HCT116 (cell line): ENCODE measurements at regions not wholly inside any gene's neighbourhood (a gene's known extent, or its start where the extent isn't known, plus 50 kb on each side); places are given as distances from the start of the nearest gene placed in this dataset.

Experiments
- ATAC-seq: fragments of 200-7000 bp; cut with Tn5 transposase; 2 replicates; pipeline ENCODE4 v1.9.1; 2020; ENCODE audit warnings: mild to moderate bottlenecking, moderate library complexity
- BruUV-seq: library from RNA; stranded (reverse); fragments of 400-500 nt; replicated peaks from 2 replicates; lab custom pipeline; 2021; lab: Mats Ljungman, UMichigan
- CTCF ChIA-PET: fragments of 300-600 bp; sonication (Branson Sonifier 250); formaldehyde crosslinking; loops from one replicate; lab custom pipeline; 2021; ENCODE audit warnings: antibody characterized with exemption; lab: Charles Lee
- POLR2A ChIA-PET: fragments of 300-600, 350-600 bp; sonication (Branson Sonifier 250); formaldehyde crosslinking; loops from one replicate; lab custom pipeline; 2021; ENCODE audit warnings: antibody characterized with exemption; lab: Charles Lee
- RAD21 ChIA-PET, 2 experiments: fragments of 300-600 bp; sonication (Branson Sonifier 250); formaldehyde crosslinking; loops; one replicate each; lab custom pipeline; 2023; ENCODE audit warnings: low total read pairs in 2 of 2; ENCODE audit not compliant: uncharacterized antibody in 2 of 2, unreplicated experiment in 2 of 2, low non-redundant PET in 1 of 2; lab: Charles Lee
- DNase-seq: peaks from one replicate; pipeline ENCODE4 v3.0.0-alpha.2; 2010; ENCODE audit warnings: low read depth, low spot score
- H2AFZ ChIP-seq: fragments of 200-600 bp; shearing (Covaris generic), sonication (generic); 2 replicates; pipeline ENCODE4 v1.6.1; 2017; ENCODE audit warnings: low read depth, mixed run types, mixed read lengths, antibody characterized with exemption, low read length; ENCODE audit not compliant: poor library complexity, severe bottlenecking
- H3K27ac ChIP-seq: 2 replicates; pipeline ENCODE4 v1.5.1; 2012; ENCODE audit warnings: low read depth, low read length
- H3K27me3 ChIP-seq: fragments of 200-600 bp; sonication (generic); 2 replicates; pipeline ENCODE4 v1.6.1; 2016; ENCODE audit warnings: mixed run types, low read length, mixed read lengths; ENCODE audit not compliant: insufficient read depth
- H3K36me3 ChIP-seq, 2 experiments: fragments of 200-500 bp in 1 of 2; fragments of 200-600 bp in 1 of 2; sonication (Bioruptor generic) in 1 of 2; sonication (generic) in 1 of 2; 2 replicates each; pipeline versions ENCODE4 v1.5.1 to v1.6.1; 2014 to 2016; ENCODE audit warnings: low read length in 2 of 2, inconsistent platforms in 1 of 2, mixed read lengths in 1 of 2, mixed run types in 1 of 2; ENCODE audit not compliant: insufficient read depth in 2 of 2, control insufficient read depth in 1 of 2
- H3K4me1 ChIP-seq, 2 experiments: fragments of 200-600 bp in 1 of 2; sonication (generic) in 1 of 2; 2 replicates each; pipeline versions ENCODE4 v1.5.1 to v1.6.1; 2012 to 2017; ENCODE audit warnings: low read length in 2 of 2, inconsistent platforms in 1 of 2, mild to moderate bottlenecking in 1 of 2, mixed read lengths in 1 of 2, mixed run types in 1 of 2, moderate library complexity in 1 of 2; ENCODE audit not compliant: insufficient read depth in 2 of 2, control insufficient read depth in 1 of 2
- H3K4me2 ChIP-seq: fragments of 200-600 bp; sonication (generic); 2 replicates; pipeline ENCODE4 v1.6.1; 2017; ENCODE audit warnings: mixed run types, low read length, mixed read lengths
- H3K4me3 ChIP-seq, 2 experiments: fragments of 200-600 bp in 1 of 2; sonication (generic) in 1 of 2; replicated peaks in 1 of 2; 2 replicates each; pipeline ENCODE4 v1.5.1; 2011 to 2016; ENCODE audit warnings: low read length in 2 of 2, control low read depth in 1 of 2, low read depth in 1 of 2, mild to moderate bottlenecking in 1 of 2, mixed read lengths in 1 of 2, mixed run types in 1 of 2
- H3K79me2 ChIP-seq: fragments of 200-600 bp; sonication (generic); 2 replicates; pipeline ENCODE4 v1.6.1; 2017; ENCODE audit warnings: mild to moderate bottlenecking, mixed run types, low read length, moderate library complexity, mixed read lengths; ENCODE audit not compliant: insufficient read depth
- H3K9ac ChIP-seq: fragments of 200-600 bp; sonication (generic); 2 replicates; pipeline ENCODE4 v1.6.1; 2016; ENCODE audit warnings: low read length, mixed read lengths
- H3K9me2 ChIP-seq: fragments of 200-600 bp; sonication (generic), shearing (Covaris generic); 2 replicates; pipeline ENCODE4 v1.6.1; 2017; ENCODE audit warnings: mixed run types, mild to moderate bottlenecking, moderate library complexity; ENCODE audit not compliant: insufficient read depth
- H3K9me3 ChIP-seq, 2 experiments: fragments of 200-500 bp in 1 of 2; fragments of 200-600 bp in 1 of 2; sonication (Bioruptor generic) in 1 of 2; sonication (generic) in 1 of 2; 2 replicates each; pipeline ENCODE4 v1.6.1; 2014 to 2017; ENCODE audit warnings: low read length in 2 of 2, mixed read lengths in 2 of 2, inconsistent platforms in 1 of 2, low read depth in 1 of 2, mild to moderate bottlenecking in 1 of 2, mixed run types in 1 of 2, moderate library complexity in 1 of 2; ENCODE audit not compliant: control insufficient read depth in 1 of 2, insufficient read depth in 1 of 2
- H4K20me1 ChIP-seq: fragments of 200-600 bp; sonication (generic), shearing (Covaris generic); 2 replicates; pipeline ENCODE4 v1.6.1; 2017; ENCODE audit warnings: mixed run types, mild to moderate bottlenecking, moderate library complexity; ENCODE audit not compliant: insufficient read depth
- EGR1 ChIP-seq: IDR thresholded peaks from 2 replicates; pipeline ENCODE4 v1.6.1; 2012; ENCODE audit warnings: low read depth
- ELF1 ChIP-seq: IDR thresholded peaks from 2 replicates; pipeline ENCODE4 v1.6.1; 2012; ENCODE audit warnings: low read depth, borderline replicate concordance
- EZH2 ChIP-seq: fragments of 200-600 bp; sonication (generic); IDR thresholded peaks from 2 replicates; pipeline ENCODE4 v1.6.1; 2017; ENCODE audit warnings: antibody characterized with exemption, mixed run types
- EZH2phosphoT487 ChIP-seq: fragments of 200-600 bp; IDR thresholded peaks from 2 replicates; pipeline ENCODE4 v1.6.1; 2018; ENCODE audit warnings: antibody characterized with exemption, borderline replicate concordance
- JUND ChIP-seq: IDR thresholded peaks from 2 replicates; pipeline ENCODE4 v1.6.1; 2012
- POLR2A ChIP-seq: IDR thresholded peaks from 2 replicates; pipeline ENCODE4 v1.7.0; 2011; ENCODE audit warnings: borderline replicate concordance; ENCODE audit not compliant: insufficient read depth, insufficient read length; ENCODE audit errors: extremely low read depth
- POLR2AphosphoS5 ChIP-seq: IDR thresholded peaks from 2 replicates; pipeline ENCODE4 v1.6.1; 2011; ENCODE audit warnings: mild to moderate bottlenecking, low read depth, low read length, moderate library complexity
- SIN3A ChIP-seq: IDR thresholded peaks from 2 replicates; pipeline ENCODE4 v1.6.1; 2012; ENCODE audit warnings: low read depth
- SP1 ChIP-seq: IDR thresholded peaks from 2 replicates; pipeline ENCODE4 v1.6.1; 2012; ENCODE audit warnings: low read depth
- SRF ChIP-seq: IDR thresholded peaks from 2 replicates; pipeline ENCODE4 v1.6.1; 2012; ENCODE audit warnings: low read depth
- ZNF274 ChIP-seq: fragments of 200-500 bp; sonication (Bioruptor generic); IDR thresholded peaks from 2 replicates; pipeline ENCODE4 v1.6.1; 2014; ENCODE audit warnings: mild to moderate bottlenecking, low read depth, low read length, inconsistent platforms
- intact Hi-C: fragments of 100-400 bp; cut with micrococcal nuclease; formaldehyde crosslinking; loops from 2 replicates; pipeline ENCODE4 v1.10.0; 2022
- TF ChIP-seq, protein P1 (sequence below), 3 experiments: fragments of 200-600 bp in 1 of 3; sonication (generic) in 1 of 3; IDR thresholded peaks in 2 of 3; conservative IDR thresholded peaks in 1 of 3; 2 replicates each; pipeline ENCODE4 v1.5.1; 2012 to 2017; ENCODE audit warnings: low read depth in 2 of 3, low read length in 2 of 3, antibody characterized with exemption in 1 of 3, borderline replicate concordance in 1 of 3, control low read depth in 1 of 3, mild to moderate bottlenecking in 1 of 3, mixed read lengths in 1 of 3, mixed run types in 1 of 3, moderate library complexity in 1 of 3; ENCODE audit not compliant: insufficient read depth in 1 of 3

DNA sequence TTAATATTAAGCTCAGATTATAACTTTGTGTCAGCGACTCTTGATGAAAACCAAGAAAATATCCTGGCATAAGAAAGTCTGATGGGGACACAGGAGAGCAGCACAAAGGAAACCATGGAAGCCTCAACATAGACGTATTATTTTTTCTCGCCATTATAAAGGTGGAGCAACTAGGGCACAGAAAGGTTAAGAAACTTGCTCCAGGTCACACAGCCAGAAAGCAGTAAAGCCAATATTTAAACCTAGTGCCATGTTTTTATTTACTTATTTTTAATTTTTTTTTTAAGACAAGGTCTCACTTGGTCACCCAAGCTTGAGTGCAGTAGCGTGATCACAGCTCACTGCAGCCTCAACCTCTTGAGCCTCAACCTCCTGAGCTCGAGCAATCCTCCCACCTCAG, 259.3 kb downstream of the PREX1 start:
- Histone ChIP-seq H4K20me1 (no peaks in the 10 kb centered on the region), H2AFZ (no peak overlapping the region), H3K4me2 (no peak overlapping the region), H3K9me2 (no peaks in the 10 kb centered on the region), H3K27ac (no peak overlapping the region), H3K9me3 (no peaks in the 10 kb centered on the region), H3K27me3 (no peaks in the 10 kb centered on the region), H3K4me3 (no peak overlapping the region), H3K9ac (no peak overlapping the region), H3K79me2 (no peaks in the 10 kb centered on the region), H3K36me3 (no peaks in the 10 kb centered on the region), H3K4me1 (no peaks in the 10 kb centered on the region)
- BruUV-seq, result no TSS peak
- no peak for DNase-seq
- intact Hi-C loops, result no loop called here
- POLR2A ChIA-PET, result no interaction called here
- RAD21 ChIA-PET, result no interaction called here
- TF ChIP-seq POLR2AphosphoS5, result no peak
- TF ChIP-seq SRF, result no peak
- no peak for TF ChIP-seq SP1
- no peak for TF ChIP-seq EGR1
- no peak for TF ChIP-seq POLR2A
- TF ChIP-seq EZH2, result no peak
- TF ChIP-seq ELF1, result no peak
- TF ChIP-seq EZH2phosphoT487, result no peak
- no peak for TF ChIP-seq SIN3A
- no peak for TF ChIP-seq JUND
- TF ChIP-seq, protein P1, sequence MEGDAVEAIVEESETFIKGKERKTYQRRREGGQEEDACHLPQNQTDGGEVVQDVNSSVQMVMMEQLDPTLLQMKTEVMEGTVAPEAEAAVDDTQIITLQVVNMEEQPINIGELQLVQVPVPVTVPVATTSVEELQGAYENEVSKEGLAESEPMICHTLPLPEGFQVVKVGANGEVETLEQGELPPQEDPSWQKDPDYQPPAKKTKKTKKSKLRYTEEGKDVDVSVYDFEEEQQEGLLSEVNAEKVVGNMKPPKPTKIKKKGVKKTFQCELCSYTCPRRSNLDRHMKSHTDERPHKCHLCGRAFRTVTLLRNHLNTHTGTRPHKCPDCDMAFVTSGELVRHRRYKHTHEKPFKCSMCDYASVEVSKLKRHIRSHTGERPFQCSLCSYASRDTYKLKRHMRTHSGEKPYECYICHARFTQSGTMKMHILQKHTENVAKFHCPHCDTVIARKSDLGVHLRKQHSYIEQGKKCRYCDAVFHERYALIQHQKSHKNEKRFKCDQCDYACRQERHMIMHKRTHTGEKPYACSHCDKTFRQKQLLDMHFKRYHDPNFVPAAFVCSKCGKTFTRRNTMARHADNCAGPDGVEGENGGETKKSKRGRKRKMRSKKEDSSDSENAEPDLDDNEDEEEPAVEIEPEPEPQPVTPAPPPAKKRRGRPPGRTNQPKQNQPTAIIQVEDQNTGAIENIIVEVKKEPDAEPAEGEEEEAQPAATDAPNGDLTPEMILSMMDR (IDR thresholded peaks at IDR 0.05 in 2 of 3, conservative IDR thresholded peaks at IDR 0.05 in 1 of 3; ENCODE audit: borderline replicate concordance in 1 of 3, insufficient read depth in 1 of 3, low read depth in 2 of 3, low read length in 2 of 3), result no peak
- no peak for TF ChIP-seq ZNF274
- CTCF ChIA-PET, result interaction anchor here (1.1 kb wide), 1 partner anchor 52 kb away, joined by 4 read pairs; no protein-coding TSS in a partner anchor
- no peak for ATAC-seq
